Activated T-helper 2 cell treated with anti-CD3 and anti-CD28 coated beads, Interferon-gamma antibody, Interleukin-2, Interleukin-4, amounts not matched to agents 10 μg/mL and 5 μg/mL and 100 μg/mL, durations not matched to agents 14 hours and 24 hours and 36 hours (primary cell): ENCODE measurements at regions not wholly inside any gene's neighbourhood (a gene's known extent, or its start where the extent isn't known, plus 50 kb on each side); places are given as distances from the start of the nearest gene placed in this dataset.

ENCODE experiments used
- DNase-seq: peaks from one replicate; pipeline ENCODE4 v3.0.0; 2021; ENCODE audit warnings: low spot score
- H3K27ac Mint-ChIP-seq: one replicate; pipeline ENCODE4 v1.8.0; 2021; ENCODE audit warnings: mixed read lengths
- H3K27me3 Mint-ChIP-seq: one replicate; pipeline ENCODE4 v1.8.0; 2021; ENCODE audit warnings: low read depth, mixed read lengths
- H3K36me3 Mint-ChIP-seq: one replicate; pipeline ENCODE4 v1.8.0; 2021; ENCODE audit warnings: low read depth, mixed read lengths
- H3K4me1 Mint-ChIP-seq: one replicate; pipeline ENCODE4 v1.8.0; 2021; ENCODE audit warnings: low read depth, mixed read lengths
- H3K4me3 Mint-ChIP-seq: one replicate; pipeline ENCODE4 v1.8.0; 2021; ENCODE audit warnings: low read depth, mild to moderate bottlenecking, moderate library complexity, mixed read lengths
- H3K9me3 Mint-ChIP-seq: one replicate; pipeline ENCODE4 v1.8.0; 2021; ENCODE audit warnings: mixed read lengths
- intact Hi-C: fragments of 100-400 bp; cut with micrococcal nuclease; formaldehyde crosslinking; loops from one replicate; pipeline ENCODE4 v1.15.1; 2023

DNA sequence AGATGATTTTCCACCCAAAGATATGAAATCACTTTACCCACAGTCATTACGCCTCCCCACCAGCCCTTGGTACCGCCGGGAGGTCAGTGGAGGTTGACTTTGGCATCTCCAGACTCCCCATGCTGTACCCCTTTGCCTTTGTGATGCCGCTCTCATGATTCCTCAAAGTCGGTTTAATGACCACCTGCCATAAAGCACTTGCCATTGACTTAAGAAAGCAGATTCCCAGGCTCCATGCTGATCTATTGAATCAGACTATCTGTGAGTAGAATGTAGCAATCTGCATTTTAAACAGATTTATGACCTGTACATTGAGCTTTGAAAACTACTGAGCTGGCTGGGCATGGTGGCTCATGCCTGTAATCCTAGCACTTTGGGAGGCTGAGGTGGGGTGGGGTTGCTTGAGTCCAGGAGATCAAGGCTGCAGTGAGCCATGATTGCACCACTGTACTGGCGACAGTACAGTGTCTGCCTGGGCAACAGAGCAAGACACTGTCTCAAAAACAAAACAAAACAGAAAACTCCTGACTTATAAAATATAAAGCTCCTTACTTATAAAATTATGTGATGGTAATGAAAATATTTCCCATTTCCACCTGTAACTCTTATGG, 235.2 kb downstream of the KLF5 start:
- H3K27ac Mint-ChIP-seq = no peak overlapping the region
- no peak for DNase-seq
- H3K9me3 Mint-ChIP-seq = no peaks in the 10 kb centered on the region
- H3K27me3 Mint-ChIP-seq = peaks cover 19% of the 10 kb centered on the region
- H3K4me3 Mint-ChIP-seq = no peak overlapping the region
- H3K36me3 Mint-ChIP-seq = no peaks in the 10 kb centered on the region
- H3K4me1 Mint-ChIP-seq = no peaks in the 10 kb centered on the region
- intact Hi-C loops = no loop called here

DNA sequence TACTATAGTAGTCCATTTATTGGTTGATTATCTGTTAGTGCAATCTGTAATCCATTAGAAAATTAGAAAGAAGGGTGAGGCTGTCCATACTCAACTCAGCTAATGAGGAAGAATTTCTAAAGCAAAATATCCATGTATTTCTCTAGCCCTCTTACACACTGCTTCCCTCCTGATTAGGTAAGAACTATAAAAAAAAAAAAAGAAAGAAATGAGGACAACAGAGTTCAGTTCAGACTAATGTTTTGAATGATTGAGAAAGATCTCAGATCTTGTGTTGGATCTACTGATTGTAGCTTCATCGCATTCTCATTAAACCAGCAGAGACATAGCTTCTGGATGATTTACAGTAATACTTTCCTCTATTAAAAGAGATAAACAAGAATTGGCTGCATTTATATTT, 233.3 kb downstream of the KLF5 start:
- Mint-ChIP-seq H3K4me1 (no peaks in the 10 kb centered on the region), H3K9me3 (no peaks in the 10 kb centered on the region), H3K27ac (no peak overlapping the region), H3K27me3 (peaks cover 19% of the 10 kb centered on the region), H3K4me3 (no peak overlapping the region), H3K36me3 (no peaks in the 10 kb centered on the region)
- DNase-seq = no peak
- intact Hi-C loops = no loop called here

DNA sequence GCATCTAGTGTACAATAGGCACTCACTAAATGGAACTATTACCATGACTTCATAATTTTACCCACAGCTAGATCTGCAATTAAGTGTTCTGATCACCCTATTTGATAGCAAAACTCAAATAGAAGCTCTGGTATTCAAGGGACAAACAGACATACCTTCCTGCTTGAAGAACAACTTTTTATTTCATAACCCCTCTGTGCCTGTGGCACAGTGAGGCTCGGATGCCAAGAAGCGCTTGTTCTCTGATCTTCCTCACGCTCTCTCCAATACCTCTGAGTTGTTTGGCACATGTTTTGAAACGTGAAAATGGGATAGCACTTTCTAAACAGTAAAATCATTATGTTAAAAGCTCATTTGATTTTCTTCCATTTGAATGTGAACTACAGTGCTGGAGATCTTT, 232.0 kb downstream of the KLF5 start:
- DNase-seq = no peak
- intact Hi-C loops = no loop called here
- Mint-ChIP-seq H3K36me3 (no peaks in the 10 kb centered on the region), H3K9me3 (no peaks in the 10 kb centered on the region), H3K4me1 (no peaks in the 10 kb centered on the region), H3K4me3 (no peak overlapping the region), H3K27ac (no peak overlapping the region), H3K27me3 (peaks cover 17% of the 10 kb centered on the region)

DNA sequence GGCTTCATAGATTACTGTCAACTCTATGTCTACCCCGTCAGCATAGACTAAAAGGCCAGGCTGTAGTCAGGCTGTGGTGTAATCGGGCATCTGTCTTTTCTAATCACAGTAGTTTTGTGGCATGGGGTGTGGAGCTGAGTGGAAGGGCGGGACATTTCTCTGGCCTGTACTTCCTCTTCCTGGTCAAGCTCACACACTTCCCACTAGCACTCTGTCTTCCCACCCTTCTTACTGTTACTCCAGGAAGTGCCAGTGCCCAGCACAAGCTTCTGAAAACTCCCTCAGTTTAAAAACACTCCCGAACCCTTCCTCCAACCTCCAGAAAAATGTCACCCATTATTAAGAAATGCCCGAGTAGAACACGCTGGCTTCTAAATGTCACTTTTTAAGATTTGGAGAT, 229.8 kb downstream of the KLF5 start:
- DNase-seq = no peak
- Mint-ChIP-seq H3K4me1 (no peaks in the 10 kb centered on the region), H3K27me3 (peaks cover 17% of the 10 kb centered on the region), H3K36me3 (no peaks in the 10 kb centered on the region), H3K4me3 (no peak overlapping the region), H3K27ac (no peak overlapping the region), H3K9me3 (no peaks in the 10 kb centered on the region)
- intact Hi-C loops = no loop called here

GRCh38 chr13:73287831-73288230, 229.0 kb downstream of the KLF5 start:
- Mint-ChIP-seq H3K4me1 (no peaks in the 10 kb centered on the region), H3K27ac (no peak overlapping the region), H3K4me3 (no peak overlapping the region), H3K9me3 (no peaks in the 10 kb centered on the region), H3K27me3 (peaks cover 17% of the 10 kb centered on the region), H3K36me3 (no peaks in the 10 kb centered on the region)
- intact Hi-C loops = no loop called here
- no peak for DNase-seq

DNA sequence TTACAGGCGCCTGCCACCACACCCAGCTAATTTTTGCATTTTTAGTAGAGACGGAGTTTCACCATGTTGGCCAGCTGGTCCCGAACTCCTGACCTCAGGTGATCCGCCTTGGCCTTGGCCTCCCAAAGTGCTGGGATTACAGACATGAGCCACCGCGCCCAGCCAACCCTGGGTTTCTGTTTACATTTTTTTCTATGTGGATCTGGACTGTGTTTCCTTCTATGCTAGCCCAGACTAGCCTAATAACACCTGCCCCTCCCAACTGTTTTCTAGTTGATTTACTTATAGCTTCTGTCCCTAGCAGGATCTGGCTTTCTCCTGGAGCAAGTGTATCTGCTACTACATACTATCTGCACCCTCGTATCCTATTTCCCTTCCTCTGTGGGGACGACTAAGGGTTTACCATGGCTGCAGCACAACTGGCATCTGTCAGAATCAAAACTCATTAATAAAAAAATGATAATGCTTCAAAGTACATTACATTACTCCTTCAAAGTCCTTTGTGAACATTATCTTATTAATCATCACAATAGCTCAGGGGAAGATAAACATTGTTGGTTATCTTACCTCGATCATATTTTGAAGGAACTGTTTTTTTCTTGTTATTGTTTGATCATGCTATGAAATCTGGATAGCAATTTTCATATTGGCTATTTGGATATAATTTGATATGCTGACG, 228.3 kb downstream of the KLF5 start:
- no peak for DNase-seq
- Mint-ChIP-seq H3K4me1 (no peaks in the 10 kb centered on the region), H3K27me3 (peaks cover 16% of the 10 kb centered on the region), H3K4me3 (no peak overlapping the region), H3K36me3 (no peaks in the 10 kb centered on the region), H3K9me3 (no peaks in the 10 kb centered on the region), H3K27ac (no peak overlapping the region)
- intact Hi-C loops = no loop called here

DNA sequence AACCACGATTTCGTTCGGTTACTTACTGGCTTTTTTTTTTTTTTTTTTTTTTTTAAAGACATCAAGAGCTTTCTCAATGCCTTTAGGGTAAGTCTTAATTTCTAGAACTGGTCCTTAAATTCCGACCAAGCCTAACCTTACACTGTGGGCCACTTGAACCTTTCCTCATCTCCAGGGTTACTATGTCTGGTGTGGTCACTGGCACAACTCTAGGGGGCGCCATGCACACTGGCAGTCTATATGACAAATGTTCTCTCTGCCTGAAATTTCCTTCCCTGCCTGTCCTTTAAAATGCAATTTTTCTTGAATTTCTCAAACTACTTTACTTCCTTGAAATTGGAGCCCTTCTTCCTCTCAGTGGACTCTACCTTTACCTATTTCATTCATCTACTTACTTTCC, 227.4 kb downstream of the KLF5 start:
- peaks cover 12% of the 10 kb centered on the region for H3K27me3 Mint-ChIP-seq
- no peaks in the 10 kb centered on the region for H3K36me3 Mint-ChIP-seq
- no peak overlapping the region for H3K27ac Mint-ChIP-seq
- H3K9me3 Mint-ChIP-seq = no peaks in the 10 kb centered on the region
- no peak for DNase-seq
- no peaks in the 10 kb centered on the region for H3K4me1 Mint-ChIP-seq
- no peak overlapping the region for H3K4me3 Mint-ChIP-seq
- intact Hi-C loops = no loop called here

DNA sequence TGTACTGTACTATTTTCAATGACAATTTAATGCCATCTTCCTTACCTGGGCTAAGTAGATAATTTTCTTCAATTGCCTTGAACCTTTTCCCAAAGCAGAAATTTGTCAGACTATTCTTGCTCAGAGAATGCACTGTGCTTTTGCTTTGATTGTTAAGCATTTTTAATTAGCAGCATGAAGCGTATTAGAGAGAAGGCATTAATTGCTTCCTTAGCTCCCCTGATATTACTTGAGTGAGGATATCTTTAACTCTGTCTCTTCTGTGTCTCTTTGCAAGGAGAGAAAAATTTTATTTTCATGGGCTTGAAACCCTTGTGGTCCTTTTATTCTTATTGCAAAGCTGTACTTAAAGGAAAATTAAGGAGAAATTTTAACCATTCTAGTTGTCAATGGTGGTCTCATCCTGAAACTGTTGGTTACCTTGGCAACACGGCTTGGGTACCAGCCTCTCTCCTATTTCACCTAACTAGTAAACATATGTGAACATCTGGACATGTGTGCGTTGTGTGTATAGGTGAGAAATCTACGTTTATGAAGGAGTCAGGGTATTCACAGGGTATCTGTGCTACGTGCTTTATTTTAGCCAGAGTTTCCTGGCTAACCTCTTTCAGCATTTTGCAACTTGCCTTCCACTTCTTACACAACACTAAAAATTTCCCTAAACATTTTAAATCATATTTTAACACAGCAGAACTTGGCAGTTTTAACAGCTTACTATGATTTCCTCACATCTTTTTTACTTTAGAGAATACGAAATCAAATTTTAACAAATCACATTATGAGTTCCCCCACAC, 225.5 kb downstream of the KLF5 start:
- H3K27ac Mint-ChIP-seq = no peak overlapping the region
- peaks cover 3% of the 10 kb centered on the region for H3K27me3 Mint-ChIP-seq
- no peak overlapping the region for H3K4me3 Mint-ChIP-seq
- no peak for DNase-seq
- H3K4me1 Mint-ChIP-seq = no peaks in the 10 kb centered on the region
- intact Hi-C loops = no loop called here
- H3K36me3 Mint-ChIP-seq = no peaks in the 10 kb centered on the region
- peaks cover under 1% of the 10 kb centered on the region for H3K9me3 Mint-ChIP-seq

- peaks cover 7% of the 10 kb centered on the region for H3K9me3 Mint-ChIP-seq
- DNase-seq = no peak
- H3K36me3 Mint-ChIP-seq = no peaks in the 10 kb centered on the region
- peaks cover 3% of the 10 kb centered on the region for H3K4me1 Mint-ChIP-seq
- no peak overlapping the region for H3K4me3 Mint-ChIP-seq
- H3K27me3 Mint-ChIP-seq = peaks cover 3% of the 10 kb centered on the region
- intact Hi-C loops = no loop called here
- H3K27ac Mint-ChIP-seq = no peak overlapping the region
Measured at GRCh38 chr13:73283636-73284035, 224.8 kb downstream of the KLF5 start.

GRCh38 chr13:73281746-73282145, 222.9 kb downstream of the KLF5 start:
- Mint-ChIP-seq H3K27ac (no peak overlapping the region), H3K4me3 (no peak overlapping the region)
- intact Hi-C loops = no loop called here

DNA sequence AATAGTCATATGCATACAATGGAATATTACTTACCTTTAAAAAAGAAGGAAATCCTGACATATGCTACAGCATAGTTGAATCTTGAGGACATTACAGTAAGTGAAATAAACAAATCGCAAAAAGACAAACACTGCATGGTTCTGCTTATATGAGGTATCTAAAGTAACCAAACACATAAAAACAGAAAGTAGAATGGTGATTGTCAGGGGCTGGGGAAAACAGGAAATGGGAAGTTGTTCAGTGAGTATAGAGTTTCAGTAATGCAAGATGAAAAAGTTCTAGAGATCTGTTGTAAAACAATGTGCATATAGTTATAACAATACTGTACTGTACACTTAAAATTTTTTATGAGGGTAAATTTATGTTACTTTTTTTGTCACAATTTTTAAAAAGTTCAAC, 219.4 kb downstream of the KLF5 start:
- no peak for DNase-seq
- intact Hi-C loops = no loop called here
- peaks cover 27% of the 10 kb centered on the region for H3K9me3 Mint-ChIP-seq
- H3K27me3 Mint-ChIP-seq = peaks cover 3% of the 10 kb centered on the region
- peaks cover 47% of the 10 kb centered on the region for H3K4me1 Mint-ChIP-seq
- H3K27ac Mint-ChIP-seq = no peak overlapping the region
- no peak overlapping the region for H3K4me3 Mint-ChIP-seq
- H3K36me3 Mint-ChIP-seq = peaks cover 15% of the 10 kb centered on the region

More at GRCh38 chr13:73281746-73282145, 222.9 kb downstream of the KLF5 start:
- peaks cover 12% of the 10 kb centered on the region for H3K36me3 Mint-ChIP-seq
- DNase-seq = no peak
- peaks cover 21% of the 10 kb centered on the region for H3K9me3 Mint-ChIP-seq
- peaks cover 3% of the 10 kb centered on the region for H3K27me3 Mint-ChIP-seq
- peaks cover 17% of the 10 kb centered on the region for H3K4me1 Mint-ChIP-seq

GRCh38 chr13:73275163-73275562, 216.4 kb downstream of the KLF5 start:
- no peak for DNase-seq
- intact Hi-C loops = loop anchor here (2.0 kb wide), 1 partner anchor 46 kb away; no protein-coding TSS in a partner anchor
- peaks cover 52% of the 10 kb centered on the region for H3K4me1 Mint-ChIP-seq

GRCh38 chr13:73274147-73274546, 215.3 kb downstream of the KLF5 start:
- Mint-ChIP-seq H3K36me3 (peaks cover 21% of the 10 kb centered on the region), H3K27ac (no peak overlapping the region), H3K27me3 (no peaks in the 10 kb centered on the region), H3K9me3 (peaks cover 40% of the 10 kb centered on the region), H3K4me3 (no peak overlapping the region), H3K4me1 (peaks cover 52% of the 10 kb centered on the region)
- intact Hi-C loops = loop anchor here (2.0 kb wide), 1 partner anchor 45 kb away; no protein-coding TSS in a partner anchor
- no peak for DNase-seq

More at GRCh38 chr13:73275163-73275562, 216.4 kb downstream of the KLF5 start:
- Mint-ChIP-seq H3K27ac (no peak overlapping the region), H3K4me3 (no peak overlapping the region), H3K27me3 (no peaks in the 10 kb centered on the region), H3K36me3 (peaks cover 15% of the 10 kb centered on the region), H3K9me3 (peaks cover 35% of the 10 kb centered on the region)
